ENCODE measurements at regions not wholly inside any gene's neighbourhood (a gene's known extent, or its start where the extent isn't known, plus 50 kb on each side); places are given as distances from the start of the nearest gene placed in this dataset.

DNA sequence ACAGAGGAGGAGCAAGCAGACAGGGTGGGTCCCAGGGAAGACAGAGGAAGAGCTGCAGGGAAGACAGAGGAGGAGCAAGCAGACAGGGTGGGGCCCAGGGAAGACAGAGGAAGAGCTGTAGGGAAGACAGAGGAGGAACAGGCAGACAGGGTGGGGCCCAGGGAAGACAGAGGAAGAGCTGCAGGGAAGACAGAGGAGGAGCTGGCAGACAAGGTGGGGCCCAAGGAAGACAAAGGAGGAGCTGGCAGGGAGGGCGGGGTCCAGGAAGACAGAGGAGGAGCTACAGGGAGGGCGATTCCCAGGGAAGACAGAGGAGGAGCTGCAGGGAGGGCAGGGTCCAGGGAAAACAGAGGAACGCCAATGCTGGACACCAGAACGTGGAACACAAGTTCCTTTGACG is 66.5 kb downstream of the PLXNA1 start:
- no peak for DNase-seq

- no peak for DNase-seq
Measured at GRCh38 chr3:127050733-127051132, 67.8 kb downstream of the PLXNA1 start.

- DNase-seq, result no peak
Measured at GRCh38 chr3:127052121-127052561, 69.2 kb downstream of the PLXNA1 start.

DNA sequence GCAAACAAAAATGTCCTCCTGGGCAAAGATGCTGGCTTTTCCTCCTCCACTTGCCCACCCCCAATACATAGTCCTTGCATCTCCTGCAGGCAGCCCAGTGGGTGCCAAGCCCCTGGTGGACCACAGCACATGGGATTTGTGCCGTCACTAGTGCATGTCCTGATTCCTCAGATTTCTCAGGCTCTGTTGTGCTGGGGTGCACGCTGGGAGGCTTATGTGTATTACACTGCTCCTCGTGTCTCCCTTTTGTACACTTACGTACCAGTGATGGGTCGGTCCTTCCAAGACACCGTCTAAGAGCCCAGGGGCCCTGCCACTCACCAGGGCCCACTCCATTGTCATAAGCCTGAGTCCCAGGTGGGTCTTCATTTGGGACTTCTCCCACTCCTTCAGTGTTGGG is 70.1 kb downstream of the PLXNA1 start:
- DNase-seq, result no peak

- no peak for DNase-seq
Measured at GRCh38 chr3:127053450-127053849, 70.5 kb downstream of the PLXNA1 start.

GRCh38 chr3:127053979-127054378 is 71.1 kb downstream of the PLXNA1 start:
- DNase-seq, result no peak

- DNase-seq, result no peak
Measured at GRCh38 chr3:127056281-127056680, 73.4 kb downstream of the PLXNA1 start.

- DNase-seq, result no peak
Measured at GRCh38 chr3:127056976-127057375, 74.1 kb downstream of the PLXNA1 start.

GRCh38 chr3:127059072-127059471 is 76.2 kb downstream of the PLXNA1 start:
- no peak for DNase-seq

DNA sequence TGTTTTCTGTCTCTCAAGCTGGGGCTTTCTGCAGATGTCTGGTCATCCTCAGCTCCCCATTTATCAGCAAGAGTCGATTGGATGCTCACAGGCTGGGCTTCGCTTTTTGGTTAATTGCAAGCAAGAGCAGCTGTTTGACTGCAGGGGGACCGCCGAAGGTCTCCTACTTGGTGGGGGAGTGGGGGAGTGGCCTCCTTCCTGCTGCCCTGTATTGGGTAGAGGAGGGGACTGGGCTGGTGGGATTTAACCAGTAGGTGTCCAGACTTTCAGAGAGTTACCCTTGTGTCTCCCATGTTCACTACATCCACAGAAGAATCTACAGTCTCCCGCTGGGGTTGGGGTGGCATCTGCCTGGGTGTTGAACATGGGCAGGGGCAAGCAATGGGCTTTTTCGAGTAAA is 78.7 kb downstream of the PLXNA1 start:
- DNase-seq, result no peak

GRCh38 chr3:127062926-127063325 is 80.0 kb downstream of the PLXNA1 start:
- DNase-seq, result no peak

DNA sequence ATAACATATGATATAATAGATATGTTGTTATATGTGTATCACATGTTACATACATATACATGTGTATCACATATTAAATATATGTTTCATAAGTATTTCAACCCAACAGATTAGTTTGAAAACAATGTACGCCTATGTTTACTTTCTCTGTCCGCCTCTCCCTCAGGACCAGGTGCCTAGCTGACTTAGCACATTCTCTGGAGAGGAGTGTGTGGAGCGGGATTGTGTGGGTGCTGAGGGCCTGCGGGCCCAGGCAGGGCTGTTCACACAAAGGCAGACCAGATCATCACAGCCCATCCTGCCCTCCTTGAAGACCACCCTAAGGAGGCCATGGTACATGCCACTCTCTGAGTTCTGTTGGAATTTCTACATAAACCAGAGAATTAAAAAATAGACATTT is 81.0 kb downstream of the PLXNA1 start:
- no peak for DNase-seq

- no peak for DNase-seq
Measured at GRCh38 chr3:127064391-127065137, 81.6 kb downstream of the PLXNA1 start.

GRCh38 chr3:127065138-127065427 is 82.2 kb downstream of the PLXNA1 start:
- no peak for DNase-seq

DNA sequence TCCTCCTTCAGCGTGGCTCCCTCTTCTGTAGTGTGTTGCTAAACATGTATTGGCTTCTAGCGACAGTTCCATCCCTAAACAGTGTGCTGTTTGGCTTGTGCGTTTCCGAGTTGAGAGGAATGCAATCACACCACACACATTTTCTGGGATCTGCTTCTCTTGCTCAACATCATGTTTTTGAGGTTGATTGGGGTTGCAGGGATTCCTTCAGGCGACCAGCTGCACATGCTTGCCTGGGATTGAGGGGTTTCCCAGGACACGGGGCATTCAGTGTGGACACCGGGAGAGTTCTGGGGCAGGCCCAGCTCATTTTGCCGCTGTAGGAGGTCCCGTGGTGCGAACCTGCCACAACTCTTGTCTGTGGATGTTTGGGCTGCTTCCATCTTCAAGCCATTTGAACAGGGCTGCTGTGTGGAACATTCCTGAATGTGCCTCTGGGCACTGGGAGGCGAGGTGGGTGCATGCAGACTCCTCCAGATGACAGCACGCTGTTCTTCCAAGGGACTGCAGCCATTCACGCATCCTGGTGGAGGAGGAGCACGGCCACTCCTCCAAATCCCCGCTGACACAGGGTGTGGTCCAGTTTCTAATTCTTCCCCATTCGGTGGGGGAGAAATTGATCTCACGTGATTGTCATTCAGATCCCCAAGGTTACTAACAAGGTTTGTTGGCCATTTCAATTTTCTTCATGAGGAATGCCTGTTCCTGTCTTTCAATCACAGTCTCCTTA is 82.8 kb downstream of the PLXNA1 start:
- DNase-seq, result no peak

GRCh38 chr3:127066635-127067034 is 83.7 kb downstream of the PLXNA1 start:
- DNase-seq, result no peak

DNA sequence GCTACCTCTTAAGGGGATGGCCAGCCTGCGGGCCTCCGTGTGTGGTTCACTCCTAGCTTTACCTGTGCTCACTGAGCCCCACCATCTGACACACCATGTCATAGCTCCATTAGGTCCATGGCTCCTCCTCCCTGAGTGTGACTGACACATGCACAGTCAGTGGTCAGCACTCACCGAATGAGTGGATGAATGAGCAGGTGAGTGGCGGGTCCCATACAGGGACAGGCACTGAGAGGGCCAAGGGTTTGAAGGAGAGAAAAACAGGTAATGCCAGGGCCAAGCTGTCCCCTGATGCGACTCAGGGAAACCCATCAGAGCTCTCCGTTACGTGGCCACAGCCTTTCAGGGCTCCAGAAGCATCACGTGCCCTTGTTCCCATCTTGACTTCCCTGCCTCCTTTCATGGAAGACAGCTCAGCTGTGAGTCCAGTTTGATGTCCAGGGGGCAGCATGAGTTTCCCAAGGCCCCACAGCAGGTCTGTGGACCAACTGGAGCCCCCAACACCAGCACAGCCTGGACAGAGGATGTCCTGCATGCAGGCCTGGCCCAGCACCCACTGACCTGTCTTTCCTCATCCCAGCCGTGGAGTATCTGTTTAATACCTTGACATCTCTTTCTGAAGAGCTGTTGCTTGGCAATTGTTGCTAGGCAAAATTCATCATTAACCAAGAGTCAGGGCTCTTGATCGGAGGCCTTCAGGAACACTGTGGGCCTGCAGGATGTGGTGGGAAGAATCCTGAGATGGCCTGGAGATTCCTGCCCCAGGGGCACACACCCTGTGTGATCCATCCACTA is 84.4 kb downstream of the PLXNA1 start:
- DNase-seq, result no peak

DNA sequence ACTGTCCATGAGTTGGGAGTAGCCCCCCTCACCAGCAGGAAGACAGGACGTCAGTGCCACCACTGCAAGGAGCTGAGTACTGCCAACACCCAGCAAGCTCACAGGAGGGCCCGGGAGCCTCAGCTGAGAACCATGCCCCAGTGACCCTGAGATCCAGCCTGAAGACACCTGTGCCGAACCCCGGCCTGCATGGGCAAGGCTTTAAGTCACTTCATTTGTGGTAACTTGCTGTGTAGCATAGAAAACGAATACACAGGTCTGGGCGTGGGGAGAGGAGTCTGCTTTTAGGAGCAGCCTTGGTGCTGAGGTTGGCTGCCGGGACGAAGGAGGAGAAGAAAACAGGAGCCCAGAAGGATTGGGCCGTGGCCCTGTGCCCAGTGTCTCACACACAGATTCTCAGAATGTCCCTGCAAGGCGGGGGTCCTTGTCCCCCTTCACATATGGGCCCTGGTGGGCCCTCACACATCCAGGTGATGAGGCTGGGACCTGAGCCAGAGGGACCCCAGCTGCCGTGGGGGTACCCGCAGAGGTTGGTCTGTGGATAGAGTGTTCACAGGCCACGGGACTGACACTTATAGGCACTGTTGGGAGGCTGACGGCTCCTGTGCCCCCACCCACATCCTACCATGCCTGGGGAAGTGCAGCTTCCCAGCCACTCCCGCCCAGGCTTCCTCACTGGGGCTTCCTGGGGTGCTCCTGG is 85.3 kb downstream of the PLXNA1 start:
- DNase-seq, result no peak

GRCh38 chr3:127068871-127069270 is 86.0 kb downstream of the PLXNA1 start:
- no peak for DNase-seq

- no peak for DNase-seq
Measured at GRCh38 chr3:127069814-127070440, 87.0 kb downstream of the PLXNA1 start.

DNA sequence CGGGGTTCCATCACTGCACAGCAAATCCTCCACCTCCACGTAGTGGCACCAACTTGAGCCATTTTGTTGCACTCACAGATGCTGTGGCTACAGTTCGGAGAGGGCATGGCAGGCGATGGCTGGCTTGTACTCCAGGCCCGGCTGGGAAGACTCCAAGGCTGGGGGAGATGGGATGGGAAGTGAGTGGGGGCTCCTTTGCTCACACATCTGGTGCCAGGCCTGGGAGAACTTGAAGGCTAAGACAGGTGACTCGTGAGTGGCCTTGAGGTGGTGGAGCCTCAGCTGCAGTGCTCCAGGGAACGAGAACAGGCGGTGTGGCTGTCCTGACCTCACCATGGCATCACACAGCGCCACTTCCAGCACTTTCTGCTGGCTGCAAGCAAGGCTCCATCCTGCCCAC is 87.9 kb downstream of the PLXNA1 start:
- DNase-seq, result no peak

GRCh38 chr3:127071597-127072001 is 88.7 kb downstream of the PLXNA1 start:
- DNase-seq, result no peak

Data from T-helper 2 cell (primary cell).